Astrocyte (in vitro differentiated cells and primary cell): ENCODE measurements at regions not wholly inside any gene's neighbourhood (a gene's known extent, or its start where the extent isn't known, plus 50 kb on each side); places are given as distances from the start of the nearest gene placed in this dataset.

ENCODE experiments used
- DNase-seq: peaks from one replicate; pipeline ENCODE4 v3.0.0-alpha.2; 2010; ENCODE audit warnings: low read depth
- FAIRE-seq: peaks from 2 replicates; lab custom pipeline; 2011; peaks lifted over from hg19 to GRCh38; lab: Jason Lieb, UNC
- H2AFZ ChIP-seq: 2 replicates; pipeline ENCODE4 v1.6.0; 2012; ENCODE audit warnings: low read depth, low read length, inconsistent platforms
- H3K27ac ChIP-seq: 2 replicates; pipeline ENCODE4 v1.5.1; 2011; ENCODE audit warnings: low read depth, low read length, inconsistent platforms
- H3K27me3 ChIP-seq: 2 replicates; pipeline ENCODE4 v1.6.0; 2011; ENCODE audit warnings: low read length, inconsistent platforms; ENCODE audit not compliant: insufficient read depth
- H3K36me3 ChIP-seq: 2 replicates; pipeline ENCODE4 v1.5.1; 2011; ENCODE audit warnings: low read length, inconsistent platforms; ENCODE audit not compliant: insufficient read depth
- H3K4me1 ChIP-seq: 2 replicates; pipeline ENCODE4 v1.5.1; 2011; ENCODE audit warnings: low read length, inconsistent platforms; ENCODE audit not compliant: insufficient read depth
- H3K4me2 ChIP-seq: 2 replicates; pipeline ENCODE4 v1.6.0; 2012; ENCODE audit warnings: low read length, inconsistent platforms
- H3K4me3 ChIP-seq: 2 replicates; pipeline ENCODE4 v1.5.1; 2011; ENCODE audit warnings: low read depth, mild to moderate bottlenecking, low read length, inconsistent platforms; ENCODE audit not compliant: insufficient read depth
- H3K79me2 ChIP-seq: 2 replicates; pipeline ENCODE4 v1.6.0; 2012; ENCODE audit warnings: mild to moderate bottlenecking, low read length, inconsistent platforms; ENCODE audit not compliant: insufficient read depth
- H3K9ac ChIP-seq: 2 replicates; pipeline ENCODE4 v1.6.0; 2012; ENCODE audit warnings: mild to moderate bottlenecking, low read length, inconsistent platforms
- H3K9me3 ChIP-seq: 2 replicates; pipeline ENCODE4 v1.5.1; 2012; ENCODE audit warnings: low read depth, mild to moderate bottlenecking, low read length, inconsistent platforms; ENCODE audit not compliant: insufficient read depth
- H4K20me1 ChIP-seq: 2 replicates; pipeline ENCODE4 v1.6.0; 2012; ENCODE audit warnings: low read length, inconsistent platforms; ENCODE audit not compliant: insufficient read depth
- H3K27ac Mint-ChIP-seq: one replicate; pipeline ENCODE4 v1.8.0; 2021; ENCODE audit warnings: mild to moderate bottlenecking, mixed read lengths; ENCODE audit not compliant: unreplicated experiment
- H3K27me3 Mint-ChIP-seq: one replicate; pipeline ENCODE4 v1.8.0; 2021; ENCODE audit warnings: low read depth, mixed read lengths; ENCODE audit not compliant: unreplicated experiment
- H3K36me3 Mint-ChIP-seq: one replicate; pipeline ENCODE4 v1.8.0; 2021; ENCODE audit warnings: low read depth, mixed read lengths; ENCODE audit not compliant: unreplicated experiment
- H3K4me1 Mint-ChIP-seq: one replicate; pipeline ENCODE4 v1.8.0; 2021; ENCODE audit warnings: low read depth, mixed read lengths; ENCODE audit not compliant: unreplicated experiment
- H3K4me3 Mint-ChIP-seq: one replicate; pipeline ENCODE4 v1.8.0; 2021; ENCODE audit warnings: mild to moderate bottlenecking, moderate library complexity, mixed read lengths; ENCODE audit not compliant: unreplicated experiment
- H3K9me3 Mint-ChIP-seq: one replicate; pipeline ENCODE4 v1.8.0; 2021; ENCODE audit warnings: mild to moderate bottlenecking, mixed read lengths; ENCODE audit not compliant: unreplicated experiment
- EZH2 ChIP-seq: IDR thresholded peaks from 2 replicates; pipeline ENCODE4 v1.6.1; 2012; ENCODE audit warnings: mild to moderate bottlenecking, low read length, inconsistent platforms; ENCODE audit not compliant: insufficient read depth
- TF ChIP-seq, protein P1 (sequence below): IDR thresholded peaks from 2 replicates; pipeline ENCODE4 v1.5.1; 2011; ENCODE audit warnings: low read depth, mild to moderate bottlenecking, inconsistent platforms, low read length, moderate library complexity; ENCODE audit not compliant: insufficient read depth

DNA sequence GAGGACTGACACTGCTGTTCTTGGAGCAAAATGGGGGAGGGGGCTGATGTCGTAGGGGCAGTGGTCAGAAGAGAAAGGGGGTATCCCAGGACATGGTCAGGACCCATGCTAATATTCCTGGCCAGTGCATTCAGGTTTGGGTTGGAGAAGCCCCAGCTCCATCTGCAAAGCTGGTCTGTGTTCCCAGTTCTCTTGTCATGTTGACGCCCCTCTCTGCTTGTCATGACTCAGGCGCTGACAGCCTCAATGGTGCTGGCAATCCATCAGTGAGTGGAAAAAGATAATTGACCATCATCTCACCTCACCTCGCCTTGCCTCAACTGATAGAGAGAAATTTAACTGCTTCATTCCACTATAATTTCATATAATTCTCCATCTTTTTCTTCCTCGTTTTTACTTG, 283.1 kb upstream of the CADM1 start:
- no peak for DNase-seq
- Histone ChIP-seq H3K4me2 (no peak overlapping the region), H3K9me3 (no peaks in the 10 kb centered on the region), H4K20me1 (no peaks in the 10 kb centered on the region), H3K4me1 (no peaks in the 10 kb centered on the region), H3K79me2 (no peaks in the 10 kb centered on the region), H3K9ac (no peak overlapping the region), H2AFZ (no peak overlapping the region), H3K27ac (no peak overlapping the region), H3K4me3 (no peak overlapping the region), H3K36me3 (no peaks in the 10 kb centered on the region), H3K27me3 (no peaks in the 10 kb centered on the region)
- H3K27me3 Mint-ChIP-seq: peaks cover 5% of the 10 kb centered on the region
- H3K9me3 Mint-ChIP-seq: peaks cover 7% of the 10 kb centered on the region
- TF ChIP-seq, protein P1, sequence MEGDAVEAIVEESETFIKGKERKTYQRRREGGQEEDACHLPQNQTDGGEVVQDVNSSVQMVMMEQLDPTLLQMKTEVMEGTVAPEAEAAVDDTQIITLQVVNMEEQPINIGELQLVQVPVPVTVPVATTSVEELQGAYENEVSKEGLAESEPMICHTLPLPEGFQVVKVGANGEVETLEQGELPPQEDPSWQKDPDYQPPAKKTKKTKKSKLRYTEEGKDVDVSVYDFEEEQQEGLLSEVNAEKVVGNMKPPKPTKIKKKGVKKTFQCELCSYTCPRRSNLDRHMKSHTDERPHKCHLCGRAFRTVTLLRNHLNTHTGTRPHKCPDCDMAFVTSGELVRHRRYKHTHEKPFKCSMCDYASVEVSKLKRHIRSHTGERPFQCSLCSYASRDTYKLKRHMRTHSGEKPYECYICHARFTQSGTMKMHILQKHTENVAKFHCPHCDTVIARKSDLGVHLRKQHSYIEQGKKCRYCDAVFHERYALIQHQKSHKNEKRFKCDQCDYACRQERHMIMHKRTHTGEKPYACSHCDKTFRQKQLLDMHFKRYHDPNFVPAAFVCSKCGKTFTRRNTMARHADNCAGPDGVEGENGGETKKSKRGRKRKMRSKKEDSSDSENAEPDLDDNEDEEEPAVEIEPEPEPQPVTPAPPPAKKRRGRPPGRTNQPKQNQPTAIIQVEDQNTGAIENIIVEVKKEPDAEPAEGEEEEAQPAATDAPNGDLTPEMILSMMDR: no peak
- TF ChIP-seq EZH2: no peak
- no peak for FAIRE-seq
- H3K27ac Mint-ChIP-seq: no peak overlapping the region
- H3K4me3 Mint-ChIP-seq: no peak overlapping the region
- peaks cover 20% of the 10 kb centered on the region for H3K4me1 Mint-ChIP-seq
- H3K36me3 Mint-ChIP-seq: peaks cover 16% of the 10 kb centered on the region

DNA sequence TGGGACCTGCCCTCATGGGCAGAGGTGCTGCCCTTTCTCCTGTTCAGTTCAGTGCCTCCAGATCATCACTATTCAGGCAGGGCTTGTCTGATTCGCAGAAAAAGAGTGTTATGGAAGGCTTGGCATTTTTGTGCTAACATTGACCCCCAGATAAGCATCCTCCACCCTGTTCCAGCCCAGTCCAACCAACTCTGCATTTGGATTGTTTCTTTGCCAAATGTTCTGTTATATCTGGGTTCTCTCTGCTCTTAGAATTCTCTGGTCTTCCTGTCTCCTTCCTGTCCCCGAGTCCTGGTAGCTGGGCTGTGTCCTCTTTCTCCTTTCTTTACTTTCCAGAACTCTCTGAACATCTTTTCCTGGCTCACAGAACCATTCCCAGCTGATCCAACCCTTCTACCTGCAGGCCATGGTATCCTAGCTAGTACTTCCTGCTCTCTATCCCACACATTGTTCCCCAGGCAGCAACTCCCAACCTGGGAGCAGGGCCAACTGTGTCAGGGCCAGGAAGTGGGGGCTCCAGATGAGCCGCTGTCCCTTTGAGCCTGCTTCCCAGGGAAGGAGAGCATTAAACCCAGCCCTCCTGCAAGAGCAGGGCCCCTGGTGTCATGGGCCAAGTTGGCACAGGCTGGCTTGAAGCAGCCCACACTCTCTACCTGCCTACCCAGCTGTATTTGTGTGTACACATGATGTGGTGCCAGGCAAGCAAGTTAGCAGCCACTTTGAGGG, 280.7 kb upstream of the CADM1 start:
- no peaks in the 10 kb centered on the region for H3K27me3 ChIP-seq
- H2AFZ ChIP-seq: no peak overlapping the region
- no peak overlapping the region for H3K4me3 ChIP-seq
- no peak overlapping the region for H3K4me3 Mint-ChIP-seq
- no peaks in the 10 kb centered on the region for H3K79me2 ChIP-seq
- H4K20me1 ChIP-seq: no peaks in the 10 kb centered on the region
- no peaks in the 10 kb centered on the region for H3K9me3 ChIP-seq
- H3K27ac Mint-ChIP-seq: no peak overlapping the region
- H3K27ac ChIP-seq: no peak overlapping the region
- no peak for TF ChIP-seq EZH2
- TF ChIP-seq, protein P1: no peak
- H3K4me1 Mint-ChIP-seq: peaks cover 20% of the 10 kb centered on the region
- H3K36me3 Mint-ChIP-seq: peaks cover 11% of the 10 kb centered on the region
- H3K4me1 ChIP-seq: no peaks in the 10 kb centered on the region
- DNase-seq (no peak), FAIRE-seq (no peak)
- no peak overlapping the region for H3K9ac ChIP-seq
- peaks cover 5% of the 10 kb centered on the region for H3K27me3 Mint-ChIP-seq
- no peaks in the 10 kb centered on the region for H3K36me3 ChIP-seq
- no peak overlapping the region for H3K4me2 ChIP-seq
- H3K9me3 Mint-ChIP-seq: peaks cover 12% of the 10 kb centered on the region

DNA sequence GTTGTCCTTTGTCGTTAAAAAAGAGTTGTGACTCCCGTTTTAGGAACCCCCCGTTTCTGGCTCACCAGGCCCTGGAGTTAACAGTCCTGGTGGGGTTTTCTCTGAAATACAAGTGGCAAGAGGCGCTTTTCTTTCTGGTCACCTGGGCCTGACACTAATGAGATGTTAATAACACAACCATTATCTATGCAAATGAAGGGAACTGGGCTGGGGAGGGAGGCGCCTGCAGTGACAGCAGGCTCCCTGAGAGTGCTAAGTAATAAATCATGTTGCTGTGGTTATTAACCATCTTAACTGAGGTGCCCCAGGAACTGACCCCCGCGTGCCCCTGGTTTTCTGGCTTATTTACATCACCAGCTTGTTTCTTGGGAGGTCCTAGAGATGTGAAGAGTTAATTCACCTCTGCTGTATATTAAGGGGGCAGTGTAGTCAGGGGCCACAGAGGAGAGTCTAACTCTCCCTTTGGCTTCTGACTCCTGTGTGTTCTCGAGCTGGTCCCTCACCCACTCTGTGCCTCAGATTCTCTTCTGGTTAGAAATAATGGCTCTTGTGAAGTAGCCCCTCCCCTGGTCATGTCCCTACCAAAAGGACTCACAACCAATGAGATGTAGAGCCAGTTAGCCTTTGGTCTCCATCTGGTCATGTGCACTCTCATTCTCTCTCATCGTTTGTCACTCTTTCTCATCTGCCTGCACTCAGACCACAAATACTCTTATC, 276.6 kb upstream of the CADM1 start:
- H3K9me3 ChIP-seq: no peaks in the 10 kb centered on the region
- H4K20me1 ChIP-seq: no peaks in the 10 kb centered on the region
- peaks cover 8% of the 10 kb centered on the region for H3K36me3 Mint-ChIP-seq
- FAIRE-seq: no peak
- no peaks in the 10 kb centered on the region for H3K36me3 ChIP-seq
- H3K9me3 Mint-ChIP-seq: peaks cover 9% of the 10 kb centered on the region
- H3K27me3 ChIP-seq: no peaks in the 10 kb centered on the region
- H3K4me3 Mint-ChIP-seq: no peak overlapping the region
- no peak overlapping the region for H3K4me2 ChIP-seq
- H3K4me1 Mint-ChIP-seq: peaks cover 34% of the 10 kb centered on the region
- no peaks in the 10 kb centered on the region for H3K4me1 ChIP-seq
- H2AFZ ChIP-seq: no peak overlapping the region
- H3K27me3 Mint-ChIP-seq: no peaks in the 10 kb centered on the region
- H3K4me3 ChIP-seq: no peak overlapping the region
- DNase-seq: no peak
- H3K9ac ChIP-seq: no peak overlapping the region
- H3K79me2 ChIP-seq: no peaks in the 10 kb centered on the region
- TF ChIP-seq EZH2: no peak
- TF ChIP-seq, protein P1: no peak
- H3K27ac ChIP-seq: no peak overlapping the region
- H3K27ac Mint-ChIP-seq: no peak overlapping the region
